ENCODE measurements at regions not wholly inside any gene's neighbourhood (a gene's known extent, or its start where the extent isn't known, plus 50 kb on each side); places are given as distances from the start of the nearest gene placed in this dataset.

GRCh38 chr21:18877917-18878316, 474.3 kb upstream of the TMPRSS15 start:
- no peaks in the 10 kb centered on the region for H3K4me1 Mint-ChIP-seq (ENCODE audit: low read depth, unreplicated experiment)
- no peaks in the 10 kb centered on the region for H3K36me3 Mint-ChIP-seq (ENCODE audit: low read depth, unreplicated experiment)
- Histone ChIP-seq H2AFZ (ENCODE audit: low read depth, low read length) (no peak overlapping the region), H3K36me3 (ENCODE audit: insufficient read depth, low read length) (no peaks in the 10 kb centered on the region), H3K79me2 (ENCODE audit: insufficient read depth, low read length) (no peaks in the 10 kb centered on the region), H3K4me3 (ENCODE audit: insufficient read depth, low read depth, low read length) (no peak overlapping the region), H3K4me1 (ENCODE audit: insufficient read depth, low read length) (no peaks in the 10 kb centered on the region), H3K4me2 (ENCODE audit: low read length) (no peak overlapping the region), H3K9ac (ENCODE audit: low read length) (no peak overlapping the region), H4K20me1 (ENCODE audit: insufficient read depth, low read length) (no peaks in the 10 kb centered on the region), H3K9me3 (ENCODE audit: insufficient read depth, low read depth, low read length) (peaks cover 9% of the 10 kb centered on the region), H3K27me3 (ENCODE audit: insufficient read depth, low read length) (no peaks in the 10 kb centered on the region), H3K27ac (ENCODE audit: low read depth, low read length) (no peak overlapping the region)
- H3K27me3 Mint-ChIP-seq (ENCODE audit: low read depth, unreplicated experiment) = no peaks in the 10 kb centered on the region
- no peak overlapping the region for H3K4me3 Mint-ChIP-seq (ENCODE audit: unreplicated experiment)
- TF ChIP-seq, protein P1, sequence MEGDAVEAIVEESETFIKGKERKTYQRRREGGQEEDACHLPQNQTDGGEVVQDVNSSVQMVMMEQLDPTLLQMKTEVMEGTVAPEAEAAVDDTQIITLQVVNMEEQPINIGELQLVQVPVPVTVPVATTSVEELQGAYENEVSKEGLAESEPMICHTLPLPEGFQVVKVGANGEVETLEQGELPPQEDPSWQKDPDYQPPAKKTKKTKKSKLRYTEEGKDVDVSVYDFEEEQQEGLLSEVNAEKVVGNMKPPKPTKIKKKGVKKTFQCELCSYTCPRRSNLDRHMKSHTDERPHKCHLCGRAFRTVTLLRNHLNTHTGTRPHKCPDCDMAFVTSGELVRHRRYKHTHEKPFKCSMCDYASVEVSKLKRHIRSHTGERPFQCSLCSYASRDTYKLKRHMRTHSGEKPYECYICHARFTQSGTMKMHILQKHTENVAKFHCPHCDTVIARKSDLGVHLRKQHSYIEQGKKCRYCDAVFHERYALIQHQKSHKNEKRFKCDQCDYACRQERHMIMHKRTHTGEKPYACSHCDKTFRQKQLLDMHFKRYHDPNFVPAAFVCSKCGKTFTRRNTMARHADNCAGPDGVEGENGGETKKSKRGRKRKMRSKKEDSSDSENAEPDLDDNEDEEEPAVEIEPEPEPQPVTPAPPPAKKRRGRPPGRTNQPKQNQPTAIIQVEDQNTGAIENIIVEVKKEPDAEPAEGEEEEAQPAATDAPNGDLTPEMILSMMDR (IDR thresholded peaks at IDR 0.05; ENCODE audit: insufficient read depth, low read depth, low read length) = no peak
- TF ChIP-seq EZH2 (IDR thresholded peaks at IDR 0.05; ENCODE audit: insufficient read depth, low read length) = no peak
- FAIRE-seq (no peak), DNase-seq (ENCODE audit: low read depth) (no peak)
- H3K9me3 Mint-ChIP-seq (ENCODE audit: unreplicated experiment) = peaks cover 13% of the 10 kb centered on the region
- no peak overlapping the region for H3K27ac Mint-ChIP-seq (ENCODE audit: unreplicated experiment)

- Histone ChIP-seq H3K4me1 (ENCODE audit: insufficient read depth, low read length) (no peaks in the 10 kb centered on the region), H3K27me3 (ENCODE audit: insufficient read depth, low read length) (no peaks in the 10 kb centered on the region), H3K36me3 (ENCODE audit: insufficient read depth, low read length) (no peaks in the 10 kb centered on the region), H3K27ac (ENCODE audit: low read depth, low read length) (no peak overlapping the region), H3K79me2 (ENCODE audit: insufficient read depth, low read length) (no peaks in the 10 kb centered on the region), H3K9ac (ENCODE audit: low read length) (no peak overlapping the region), H4K20me1 (ENCODE audit: insufficient read depth, low read length) (no peaks in the 10 kb centered on the region), H3K9me3 (ENCODE audit: insufficient read depth, low read depth, low read length) (peaks cover 4% of the 10 kb centered on the region), H3K4me3 (ENCODE audit: insufficient read depth, low read depth, low read length) (no peak overlapping the region), H3K4me2 (ENCODE audit: low read length) (no peak overlapping the region), H2AFZ (ENCODE audit: low read depth, low read length) (no peak overlapping the region)
- Mint-ChIP-seq H3K27ac (ENCODE audit: unreplicated experiment) (no peak overlapping the region), H3K9me3 (ENCODE audit: unreplicated experiment) (peaks cover 11% of the 10 kb centered on the region), H3K4me1 (ENCODE audit: low read depth, unreplicated experiment) (no peaks in the 10 kb centered on the region), H3K27me3 (ENCODE audit: low read depth, unreplicated experiment) (no peaks in the 10 kb centered on the region), H3K36me3 (ENCODE audit: low read depth, unreplicated experiment) (no peaks in the 10 kb centered on the region), H3K4me3 (ENCODE audit: unreplicated experiment) (no peak overlapping the region)
- FAIRE-seq (no peak), DNase-seq (ENCODE audit: low read depth) (no peak)
- no peak for TF ChIP-seq EZH2 (IDR thresholded peaks at IDR 0.05; ENCODE audit: insufficient read depth, low read length)
- TF ChIP-seq, protein P1 (IDR thresholded peaks at IDR 0.05; ENCODE audit: insufficient read depth, low read depth, low read length) = no peak
Measured at GRCh38 chr21:18887922-18888602, 484.5 kb upstream of the TMPRSS15 start.

- Histone ChIP-seq H3K9ac (ENCODE audit: low read length) (no peak overlapping the region), H2AFZ (ENCODE audit: low read depth, low read length) (no peak overlapping the region), H3K36me3 (ENCODE audit: insufficient read depth, low read length) (no peaks in the 10 kb centered on the region), H4K20me1 (ENCODE audit: insufficient read depth, low read length) (no peaks in the 10 kb centered on the region), H3K4me1 (ENCODE audit: insufficient read depth, low read length) (no peaks in the 10 kb centered on the region), H3K4me2 (ENCODE audit: low read length) (no peak overlapping the region), H3K27me3 (ENCODE audit: insufficient read depth, low read length) (no peaks in the 10 kb centered on the region), H3K79me2 (ENCODE audit: insufficient read depth, low read length) (no peaks in the 10 kb centered on the region), H3K27ac (ENCODE audit: low read depth, low read length) (no peak overlapping the region), H3K9me3 (ENCODE audit: insufficient read depth, low read depth, low read length) (no peaks in the 10 kb centered on the region), H3K4me3 (ENCODE audit: insufficient read depth, low read depth, low read length) (no peak overlapping the region)
- no peaks in the 10 kb centered on the region for H3K9me3 Mint-ChIP-seq (ENCODE audit: unreplicated experiment)
- H3K4me3 Mint-ChIP-seq (ENCODE audit: unreplicated experiment) = no peak overlapping the region
- peaks cover 3% of the 10 kb centered on the region for H3K4me1 Mint-ChIP-seq (ENCODE audit: low read depth, unreplicated experiment)
- H3K36me3 Mint-ChIP-seq (ENCODE audit: low read depth, unreplicated experiment) = no peaks in the 10 kb centered on the region
- TF ChIP-seq, protein P1 (IDR thresholded peaks at IDR 0.05; ENCODE audit: insufficient read depth, low read depth, low read length) = no peak
- TF ChIP-seq EZH2 (IDR thresholded peaks at IDR 0.05; ENCODE audit: insufficient read depth, low read length) = no peak
- peak overlapping the region; percentile 67 for H3K27ac Mint-ChIP-seq (ENCODE audit: unreplicated experiment)
- H3K27me3 Mint-ChIP-seq (ENCODE audit: low read depth, unreplicated experiment) = no peaks in the 10 kb centered on the region
- FAIRE-seq (no peak), DNase-seq (ENCODE audit: low read depth) (no peak)
Measured at GRCh38 chr21:18893406-18893805, 489.8 kb upstream of the TMPRSS15 start.

Measured in astrocyte (in vitro differentiated cells and primary cell).